HepG2 (cell line): ENCODE measurements at regions not wholly inside any gene's neighbourhood (a gene's known extent, or its start where the extent isn't known, plus 50 kb on each side); places are given as distances from the start of the nearest gene placed in this dataset.
"Not testable (repeated sequence)": the region's sequence is repeated elsewhere in the genome, so short reads cannot be mapped to it uniquely, and the experiment has no call there.

Experiments
- ATAC-seq: fragments of 200-7000 bp; cut with Tn5 transposase; 3 replicates; pipeline ENCODE4 v1.9.1; 2020; ENCODE audit warnings: mild to moderate bottlenecking, moderate library complexity
- BruUV-seq: library from RNA; stranded (reverse); fragments of 400-500 nt; replicated peaks from 2 replicates; lab custom pipeline; 2021; lab: Mats Ljungman, UMichigan
- CTCF ChIA-PET: fragments of 300-600 bp; formaldehyde crosslinking; extraction: SDS; loops from one replicate; lab custom pipeline; 2021; ENCODE audit warnings: low total read pairs, inconsistent platforms, low intra/inter-chr PET ratio; lab: Yijun Ruan, JAX
- POLR2A ChIA-PET: fragments of 350-600 bp; sonication (Branson Sonifier 250); formaldehyde crosslinking; loops from one replicate; lab custom pipeline; 2020; ENCODE audit warnings: antibody characterized with exemption, inconsistent platforms; lab: Yijun Ruan, JAX
- DNase-seq: peaks from one replicate; pipeline ENCODE4 v3.0.0-alpha.2; 2015; ENCODE audit warnings: low spot score
- FAIRE-seq: peaks from 3 replicates; lab custom pipeline; 2011; peaks lifted over from hg19 to GRCh38; lab: Jason Lieb, UNC
- H2AFZ ChIP-seq: one replicate; pipeline ENCODE4 v1.6.1; 2011; ENCODE audit warnings: low read length, inconsistent platforms
- H3K27ac ChIP-seq: fragments of 300-600 bp; 3 replicates; pipeline ENCODE4 v1.8.0; 2011; ENCODE audit warnings: mixed run types, mild to moderate bottlenecking, mixed read lengths, low read length, inconsistent platforms; ENCODE audit not compliant: insufficient read depth; ENCODE audit errors: extremely low read length
- H3K27me3 ChIP-seq, 2 experiments: fragments of 200-600 bp in 1 of 2; 2 replicates in 1 of 2; 3 replicates in 1 of 2; pipeline versions ENCODE4 v1.6.0 to v1.8.0; 2011; ENCODE audit warnings: low read length in 2 of 2, mild to moderate bottlenecking in 2 of 2, moderate library complexity in 2 of 2, inconsistent platforms in 1 of 2; ENCODE audit not compliant: insufficient read depth in 2 of 2, control insufficient read depth in 1 of 2
- H3K36me3 ChIP-seq, 2 experiments: fragments of 200-600 bp in 1 of 2; replicated peaks in 1 of 2; 2 replicates in 1 of 2; 3 replicates in 1 of 2; pipeline versions ENCODE4 v1.5.1 to v1.8.0; 2011; ENCODE audit warnings: low read length in 2 of 2, inconsistent platforms in 1 of 2; ENCODE audit not compliant: insufficient read depth in 2 of 2, control insufficient read depth in 1 of 2
- H3K4me1 ChIP-seq: 2 replicates; pipeline ENCODE4 v1.5.1; 2012; ENCODE audit warnings: low read length, inconsistent platforms; ENCODE audit not compliant: insufficient read depth
- H3K4me2 ChIP-seq: 2 replicates; pipeline ENCODE4 v1.6.0; 2011; ENCODE audit warnings: low read depth, low read length, inconsistent platforms
- H3K4me3 ChIP-seq, 3 experiments: fragments of 200-600 bp in 1 of 3; sonication (generic), shearing (Covaris generic) in 1 of 3; replicated peaks in 1 of 3; 2 replicates each; pipeline ENCODE4 v1.5.1; 2011 to 2016; ENCODE audit warnings: low read length in 3 of 3, inconsistent platforms in 2 of 3, low read depth in 2 of 3, mild to moderate bottlenecking in 2 of 3, control low read depth in 1 of 3, mixed read lengths in 1 of 3; ENCODE audit not compliant: insufficient read depth in 1 of 3
- H3K79me2 ChIP-seq: one replicate; pipeline ENCODE4 v1.6.1; 2011; ENCODE audit warnings: low read length, inconsistent platforms; ENCODE audit not compliant: insufficient read depth
- H3K9ac ChIP-seq: 2 replicates; pipeline ENCODE4 v1.6.0; 2011; ENCODE audit warnings: mild to moderate bottlenecking, low read depth, low read length, inconsistent platforms; ENCODE audit not compliant: insufficient read depth
- H3K9me3 ChIP-seq: 2 replicates; pipeline ENCODE4 v1.5.1; 2012; ENCODE audit warnings: mild to moderate bottlenecking, low read length
- H4K20me1 ChIP-seq: 2 replicates; pipeline ENCODE4 v1.6.0; 2011; ENCODE audit warnings: inconsistent platforms, mild to moderate bottlenecking, low read length, moderate library complexity; ENCODE audit not compliant: insufficient read depth
- AGO1 ChIP-seq: fragments of 200-400 bp; formaldehyde crosslinking; IDR thresholded peaks from 2 replicates; pipeline ENCODE4 v1.6.1; 2017; ENCODE audit warnings: mild to moderate bottlenecking, low read depth, low read length, moderate library complexity; ENCODE audit not compliant: poor library complexity, severe bottlenecking
- BCLAF1 ChIP-seq: fragments of 450-650 bp; IDR thresholded peaks from 2 replicates; pipeline ENCODE4 v1.6.1; 2017; ENCODE audit warnings: mild to moderate bottlenecking
- BHLHE40 ChIP-seq: IDR thresholded peaks from 2 replicates; pipeline ENCODE4 v1.6.1; 2011; ENCODE audit warnings: low read length, improper control_type of control experiment
- KDM5B ChIP-seq: sonication (generic); formaldehyde crosslinking; IDR thresholded peaks from 2 replicates; pipeline ENCODE4 v1.4.0; 2020; ENCODE audit warnings: missing genetic modification reagents, mild to moderate bottlenecking, borderline replicate concordance
- KLF6 ChIP-seq: IDR thresholded peaks from 2 replicates; pipeline ENCODE4 v1.8.0; 2016; ENCODE audit warnings: missing biosample characterization, missing genetic modification reagents
- SOX6 ChIP-seq, 2 experiments: fragments of 450-650 bp in 1 of 2; sonication (generic) in 1 of 2; formaldehyde crosslinking in 1 of 2; IDR thresholded peaks; 2 replicates each; pipeline versions ENCODE4 v1.4.0 to v1.6.1; 2017 to 2020; ENCODE audit warnings: antibody characterized with exemption in 1 of 2, mild to moderate bottlenecking in 1 of 2, missing genetic modification reagents in 1 of 2
- ZBTB7B ChIP-seq: sonication (generic); formaldehyde crosslinking; IDR thresholded peaks from 2 replicates; pipeline ENCODE4 v1.4.0; 2020; ENCODE audit warnings: missing genetic modification reagents
- ZNF350 ChIP-seq: sonication (generic); formaldehyde crosslinking; IDR thresholded peaks from 2 replicates; pipeline ENCODE4 v1.4.0; 2020; ENCODE audit warnings: mild to moderate bottlenecking, low read depth, missing genetic modification reagents, borderline replicate concordance
- WGBS: methylation state at CpG from one replicate; pipeline ENCODE4 v1.1.6; 2017; ENCODE audit warnings: low lambda C conversion rate; 5-methylcytosine and 5-hydroxymethylcytosine counted together
- in situ Hi-C: cut with HindIII; loops from 2 replicates; pipeline ENCODE4 v1.10.0; 2017; ENCODE audit warnings: low pct_unique_long_range_greater_than_20kb; ENCODE audit not compliant: extremely low pct_ligation_motif_present
- intact Hi-C: fragments of 100-400 bp; cut with micrococcal nuclease; formaldehyde crosslinking; loops from one replicate; pipeline ENCODE4 v1.10.0; 2022; ENCODE audit not compliant: unreplicated experiment

GRCh38 chr18:1784113-1784512 is 787.2 kb downstream of the METTL4 start (continued):
- TF ChIP-seq KLF6 (CRISPR knock-in tag): no peak
- TF ChIP-seq ZNF350: no peak
- TF ChIP-seq KDM5B (CRISPR knock-in tag): no peak

- H3K4me3 ChIP-seq, H3K27ac ChIP-seq, H3K36me3 ChIP-seq, H3K9me3 ChIP-seq, H2AFZ ChIP-seq, H4K20me1 ChIP-seq, in situ Hi-C loops, FAIRE-seq, H3K9ac ChIP-seq, H3K4me2 ChIP-seq, H3K79me2 ChIP-seq, POLR2A ChIA-PET, H3K4me1 ChIP-seq, DNase-seq, H3K27me3 ChIP-seq, intact Hi-C loops, BruUV-seq, CTCF ChIA-PET, ATAC-seq: not testable (repeated sequence)
- 3% methylated on average over 4 of the region's 4 CpGs for WGBS
Observed at GRCh38 chr18:1785980-1786379, 785.3 kb downstream of the METTL4 start.

DNA sequence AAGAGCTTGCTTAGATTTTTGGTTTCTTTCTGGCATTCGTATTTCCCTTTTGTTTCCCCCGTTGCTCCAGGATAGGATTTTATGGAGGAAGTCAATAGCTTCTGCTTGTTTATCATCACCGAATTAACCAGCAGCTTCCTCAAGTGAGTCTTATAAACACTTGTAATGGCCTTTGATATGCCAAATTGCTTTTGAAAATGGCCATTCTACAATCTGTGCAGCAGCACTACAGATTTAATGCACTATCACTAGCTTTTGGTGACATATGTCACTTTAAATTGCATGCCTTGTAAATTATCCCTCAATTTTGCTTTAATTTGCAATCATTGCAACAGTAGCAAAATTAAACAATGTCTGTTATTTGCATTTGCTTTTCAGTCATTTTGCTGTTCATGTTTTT is 774.7 kb downstream of the METTL4 start:
- no peak overlapping the region for H3K4me3 ChIP-seq
- H3K4me2 ChIP-seq: no peak overlapping the region
- in situ Hi-C loops: no loop called here
- FAIRE-seq (no peak), ATAC-seq (no peak), DNase-seq (no peak)
- ChIA-PET CTCF (no interaction called here), POLR2A (no interaction called here)
- TF ChIP-seq ZBTB7B: no peak
- TF ChIP-seq SOX6 (IDR thresholded peaks at IDR 0.05): no peak
- TF ChIP-seq SOX6 (CRISPR knock-in tag; IDR thresholded peaks at IDR 0.05): no peak
- TF ChIP-seq AGO1: no peak
- no peak for TF ChIP-seq BCLAF1
- TF ChIP-seq BHLHE40: no peak
- H4K20me1 ChIP-seq: no peaks in the 10 kb centered on the region
- no peaks in the 10 kb centered on the region for H3K79me2 ChIP-seq
- no peak overlapping the region for H3K27ac ChIP-seq
- no peak overlapping the region for H3K9ac ChIP-seq
- H2AFZ ChIP-seq: no peak overlapping the region
- 0% methylated on average over 3 of the region's 3 CpGs for WGBS
- intact Hi-C loops: no loop called here
- H3K36me3 ChIP-seq: no peaks in the 10 kb centered on the region
- no TSS peak for BruUV-seq
- no peaks in the 10 kb centered on the region for H3K27me3 ChIP-seq
- no peaks in the 10 kb centered on the region for H3K4me1 ChIP-seq
- no peaks in the 10 kb centered on the region for H3K9me3 ChIP-seq
